ENCODE measurements at regions not wholly inside any gene's neighbourhood (a gene's known extent, or its start where the extent isn't known, plus 50 kb on each side); places are given as distances from the start of the nearest gene placed in this dataset.

DNA sequence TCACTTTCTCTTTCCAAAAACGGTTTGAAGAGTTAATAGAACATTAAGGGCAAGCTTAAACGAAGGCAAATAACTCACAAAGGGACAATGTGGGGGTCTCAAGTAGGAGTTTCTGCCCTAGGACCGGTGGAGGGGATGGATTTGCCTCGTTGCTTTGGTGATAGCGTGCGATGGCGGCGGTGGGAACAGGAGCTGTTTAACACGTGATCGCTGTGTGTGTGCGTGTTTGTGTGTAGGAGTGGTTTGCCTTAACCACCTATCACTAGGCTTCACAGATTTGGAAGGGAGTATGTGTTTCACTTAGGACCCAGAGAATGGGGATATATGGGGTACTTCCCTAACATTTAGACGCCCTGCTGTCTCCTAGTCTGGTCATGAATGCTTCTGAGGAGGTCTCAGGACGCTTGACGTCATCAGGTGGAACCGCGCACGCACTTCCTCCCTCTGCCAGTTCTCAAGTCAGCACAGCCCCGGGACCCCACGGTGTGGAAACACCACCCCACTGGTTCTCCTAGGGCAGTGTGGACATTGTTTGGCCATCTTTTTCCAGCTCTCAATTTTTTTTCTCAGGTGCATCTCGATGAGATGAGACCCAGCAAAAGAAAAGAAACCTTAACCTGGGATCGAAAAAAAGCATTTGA lies 231.2 kb downstream of the ATP23 start:
- H3K36me3 ChIP-seq = no peaks in the 10 kb centered on the region
- WGBS, 5 donors = 81 to 89% (median 87%) methylated on average over 21 of the region's 21 CpGs
- no peak overlapping the region for H3K27ac ChIP-seq
- no peaks in the 10 kb centered on the region for H3K4me1 ChIP-seq
- TF ChIP-seq, protein P1, sequence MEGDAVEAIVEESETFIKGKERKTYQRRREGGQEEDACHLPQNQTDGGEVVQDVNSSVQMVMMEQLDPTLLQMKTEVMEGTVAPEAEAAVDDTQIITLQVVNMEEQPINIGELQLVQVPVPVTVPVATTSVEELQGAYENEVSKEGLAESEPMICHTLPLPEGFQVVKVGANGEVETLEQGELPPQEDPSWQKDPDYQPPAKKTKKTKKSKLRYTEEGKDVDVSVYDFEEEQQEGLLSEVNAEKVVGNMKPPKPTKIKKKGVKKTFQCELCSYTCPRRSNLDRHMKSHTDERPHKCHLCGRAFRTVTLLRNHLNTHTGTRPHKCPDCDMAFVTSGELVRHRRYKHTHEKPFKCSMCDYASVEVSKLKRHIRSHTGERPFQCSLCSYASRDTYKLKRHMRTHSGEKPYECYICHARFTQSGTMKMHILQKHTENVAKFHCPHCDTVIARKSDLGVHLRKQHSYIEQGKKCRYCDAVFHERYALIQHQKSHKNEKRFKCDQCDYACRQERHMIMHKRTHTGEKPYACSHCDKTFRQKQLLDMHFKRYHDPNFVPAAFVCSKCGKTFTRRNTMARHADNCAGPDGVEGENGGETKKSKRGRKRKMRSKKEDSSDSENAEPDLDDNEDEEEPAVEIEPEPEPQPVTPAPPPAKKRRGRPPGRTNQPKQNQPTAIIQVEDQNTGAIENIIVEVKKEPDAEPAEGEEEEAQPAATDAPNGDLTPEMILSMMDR (IDR thresholded peaks at IDR 0.05 in 8 of 11, conservative IDR thresholded peaks at IDR 0.05 in 3 of 11) = no peak
- no peak for TF ChIP-seq POLR2AphosphoS5 (IDR thresholded peaks at IDR 0.05)
- H3K9me3 ChIP-seq = no peaks in the 10 kb centered on the region
- no peak for DNase-seq
- peaks cover 0 to 10% (median 0%) of the 10 kb centered on the region in 7 donors for H3K27me3 ChIP-seq (replicated peaks in 1 of 7)
- intact Hi-C loops (cut with DNase I; ENCODE audit: low total_unique reads) = no loop called here
- no peak overlapping the region for H3K4me3 ChIP-seq

DNA sequence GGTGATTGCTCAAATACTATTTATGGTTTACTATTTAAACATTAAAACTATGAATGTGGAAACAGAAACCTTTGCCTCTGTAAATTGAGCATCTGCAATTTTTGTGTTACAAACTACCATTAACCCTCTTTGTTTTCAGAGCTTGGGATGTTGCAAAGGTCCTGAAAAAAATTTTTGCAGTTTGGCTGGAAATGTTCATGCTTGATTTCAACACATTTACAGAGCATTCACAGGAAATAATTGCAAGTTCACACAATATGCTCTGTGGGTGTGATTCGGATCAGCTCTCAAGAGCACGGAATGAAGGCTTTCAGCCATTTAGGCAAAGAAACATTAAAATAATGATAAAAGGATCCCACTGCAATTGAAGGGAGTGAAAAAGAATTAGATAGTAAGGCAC lies 232.9 kb downstream of the ATP23 start:
- TF ChIP-seq POLR2A (IDR thresholded peaks at IDR 0.05) = no peak
- TF ChIP-seq, protein P1 (IDR thresholded peaks at IDR 0.05 in 8 of 11, conservative IDR thresholded peaks at IDR 0.05 in 3 of 11) = no peak
- no peak for TF ChIP-seq POLR2AphosphoS5 (IDR thresholded peaks at IDR 0.05)
- intact Hi-C loops (cut with DNase I; ENCODE audit: low total_unique reads) = no loop called here
- DNase-seq = no peak
- Histone ChIP-seq H3K27me3 (replicated peaks in 1 of 7) (peaks cover 0 to 10% (median 0%) of the 10 kb centered on the region in 7 donors), H3K36me3 (no peaks in the 10 kb centered on the region), H3K27ac (no peak overlapping the region), H3K9me3 (no peaks in the 10 kb centered on the region), H3K4me3 (no peak overlapping the region), H3K4me1 (no peaks in the 10 kb centered on the region)
- 58 to 84% (median 74%) methylated on average over 2 of the region's 2 CpGs for WGBS, 5 donors

DNA sequence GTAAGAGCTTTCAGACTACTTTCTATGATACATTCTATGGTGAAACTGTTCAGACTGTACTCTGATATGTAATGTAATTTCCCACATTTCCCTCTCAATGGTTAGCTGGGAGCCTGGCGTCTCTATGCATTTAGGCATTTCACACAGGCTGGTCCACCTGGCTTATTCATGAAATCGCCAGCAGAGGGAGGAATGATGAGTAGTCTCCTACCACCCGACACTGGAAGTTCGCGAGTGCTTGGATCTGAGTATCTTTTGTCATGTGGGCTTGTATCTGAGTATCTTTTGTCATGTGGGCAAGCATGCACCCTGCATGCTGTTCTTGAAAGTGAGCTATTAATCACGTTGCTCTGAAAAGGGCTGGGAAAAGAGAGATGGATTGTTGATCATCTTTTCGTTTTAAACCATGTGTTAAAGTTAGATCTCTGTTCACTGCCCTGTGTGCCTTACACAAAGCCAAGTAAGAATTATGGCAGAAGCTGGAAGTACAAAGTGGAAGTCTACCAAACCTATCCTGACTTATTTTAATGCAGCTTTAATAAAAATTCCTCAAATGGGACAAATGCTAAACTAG lies 235.0 kb downstream of the ATP23 start:
- TF ChIP-seq POLR2A (IDR thresholded peaks at IDR 0.05) = no peak
- TF ChIP-seq POLR2AphosphoS5 (IDR thresholded peaks at IDR 0.05) = no peak
- TF ChIP-seq, protein P1 (IDR thresholded peaks at IDR 0.05 in 8 of 11, conservative IDR thresholded peaks at IDR 0.05 in 3 of 11) = peak in 4 of 11 experiments; percentile 34 to 67 (median 45)
- DNase-seq = no peak
- 28 to 59% (median 42%) methylated on average over 7 of the region's 7 CpGs for WGBS, 5 donors
- H3K4me3 ChIP-seq = no peak overlapping the region
- intact Hi-C loops (cut with DNase I; ENCODE audit: low total_unique reads) = no loop called here
- no peaks in the 10 kb centered on the region for H3K4me1 ChIP-seq
- no peaks in the 10 kb centered on the region for H3K9me3 ChIP-seq
- H3K27ac ChIP-seq = no peak overlapping the region
- no peaks in the 10 kb centered on the region for H3K36me3 ChIP-seq
- H3K27me3 ChIP-seq (replicated peaks in 1 of 7) = peaks cover 0 to 10% (median 0%) of the 10 kb centered on the region in 7 donors

DNA sequence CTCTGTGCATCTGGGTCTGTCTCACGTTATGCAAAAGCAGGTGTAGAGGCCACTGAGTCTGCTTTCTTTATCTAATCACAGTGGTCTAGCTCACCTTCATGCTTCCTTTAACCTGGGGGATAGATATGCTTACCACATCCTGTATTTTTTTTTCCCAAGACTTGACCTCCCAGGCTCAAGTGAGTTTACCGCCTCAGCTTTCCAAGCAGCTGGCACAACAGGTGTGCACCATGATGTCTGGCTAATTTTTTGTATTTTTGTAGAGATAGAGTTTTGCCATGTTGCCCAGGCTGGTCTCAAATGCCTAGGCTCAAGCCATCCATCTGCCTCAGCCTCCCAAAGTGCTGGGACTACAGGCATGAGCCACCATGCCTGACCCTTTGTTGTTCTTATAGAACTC lies 236.0 kb downstream of the ATP23 start:
- DNase-seq = no peak
- Histone ChIP-seq H3K27ac (no peak overlapping the region), H3K36me3 (no peaks in the 10 kb centered on the region), H3K4me1 (no peaks in the 10 kb centered on the region), H3K4me3 (no peak overlapping the region), H3K27me3 (replicated peaks in 1 of 7) (peaks cover 0 to 10% (median 0%) of the 10 kb centered on the region in 7 donors), H3K9me3 (no peaks in the 10 kb centered on the region)
- 60 to 80% (median 73%) methylated on average over 2 of the region's 2 CpGs for WGBS, 5 donors
- TF ChIP-seq, protein P1 (IDR thresholded peaks at IDR 0.05 in 8 of 11, conservative IDR thresholded peaks at IDR 0.05 in 3 of 11) = no peak
- TF ChIP-seq POLR2A (IDR thresholded peaks at IDR 0.05) (no peak), POLR2AphosphoS5 (IDR thresholded peaks at IDR 0.05) (no peak)
- intact Hi-C loops (cut with DNase I; ENCODE audit: low total_unique reads) = no loop called here

Measured in spleen (tissue), 11 donors.